22Rv1 (cell line): ENCODE measurements at regions not wholly inside any gene's neighbourhood (a gene's known extent, or its start where the extent isn't known, plus 50 kb on each side); places are given as distances from the start of the nearest gene placed in this dataset.

Experiments
- H3K27ac ChIP-seq: fragments of 450-650 bp; 2 replicates; pipeline ENCODE4 v1.5.1; 2017
- CTCF ChIP-seq: fragments of 450-650 bp; IDR thresholded peaks from 2 replicates; pipeline ENCODE4 v1.5.1; 2017; ENCODE audit warnings: mild to moderate bottlenecking
- ZFX ChIP-seq: fragments of 450-650 bp; IDR thresholded peaks from 2 replicates; pipeline ENCODE4 v1.6.1; 2017; ENCODE audit warnings: antibody characterized with exemption, borderline replicate concordance

GRCh38 chr4:18608908-18609533, 587.5 kb upstream of the LCORL start:
- TF ChIP-seq CTCF, result no peak
- TF ChIP-seq ZFX, result no peak
- no peak overlapping the region for H3K27ac ChIP-seq

- peak overlapping the region; percentile 55 for H3K27ac ChIP-seq
Measured at GRCh38 chr4:18602610-18603009, 581.1 kb upstream of the LCORL start.

GRCh38 chr4:18593297-18594002, 571.9 kb upstream of the LCORL start:
- peak; percentile 88 for TF ChIP-seq CTCF
- TF ChIP-seq ZFX, result no peak
- no peak overlapping the region for H3K27ac ChIP-seq

GRCh38 chr4:18582841-18583240, 561.3 kb upstream of the LCORL start:
- H3K27ac ChIP-seq, result no peak overlapping the region
- TF ChIP-seq ZFX, result no peak
- TF ChIP-seq CTCF, result no peak

GRCh38 chr4:18578307-18578706, 556.8 kb upstream of the LCORL start:
- TF ChIP-seq CTCF, result no peak
- TF ChIP-seq ZFX, result no peak
- no peak overlapping the region for H3K27ac ChIP-seq

- no peak overlapping the region for H3K27ac ChIP-seq
- no peak for TF ChIP-seq ZFX
- no peak for TF ChIP-seq CTCF
Measured at GRCh38 chr4:18572481-18572880, 550.9 kb upstream of the LCORL start.

GRCh38 chr4:18571301-18571761, 549.8 kb upstream of the LCORL start:
- H3K27ac ChIP-seq, result no peak overlapping the region
- TF ChIP-seq CTCF (no peak), ZFX (no peak)
